ENCODE measurements at regions not wholly inside any gene's neighbourhood (a gene's known extent, or its start where the extent isn't known, plus 50 kb on each side); places are given as distances from the start of the nearest gene placed in this dataset.

DNA sequence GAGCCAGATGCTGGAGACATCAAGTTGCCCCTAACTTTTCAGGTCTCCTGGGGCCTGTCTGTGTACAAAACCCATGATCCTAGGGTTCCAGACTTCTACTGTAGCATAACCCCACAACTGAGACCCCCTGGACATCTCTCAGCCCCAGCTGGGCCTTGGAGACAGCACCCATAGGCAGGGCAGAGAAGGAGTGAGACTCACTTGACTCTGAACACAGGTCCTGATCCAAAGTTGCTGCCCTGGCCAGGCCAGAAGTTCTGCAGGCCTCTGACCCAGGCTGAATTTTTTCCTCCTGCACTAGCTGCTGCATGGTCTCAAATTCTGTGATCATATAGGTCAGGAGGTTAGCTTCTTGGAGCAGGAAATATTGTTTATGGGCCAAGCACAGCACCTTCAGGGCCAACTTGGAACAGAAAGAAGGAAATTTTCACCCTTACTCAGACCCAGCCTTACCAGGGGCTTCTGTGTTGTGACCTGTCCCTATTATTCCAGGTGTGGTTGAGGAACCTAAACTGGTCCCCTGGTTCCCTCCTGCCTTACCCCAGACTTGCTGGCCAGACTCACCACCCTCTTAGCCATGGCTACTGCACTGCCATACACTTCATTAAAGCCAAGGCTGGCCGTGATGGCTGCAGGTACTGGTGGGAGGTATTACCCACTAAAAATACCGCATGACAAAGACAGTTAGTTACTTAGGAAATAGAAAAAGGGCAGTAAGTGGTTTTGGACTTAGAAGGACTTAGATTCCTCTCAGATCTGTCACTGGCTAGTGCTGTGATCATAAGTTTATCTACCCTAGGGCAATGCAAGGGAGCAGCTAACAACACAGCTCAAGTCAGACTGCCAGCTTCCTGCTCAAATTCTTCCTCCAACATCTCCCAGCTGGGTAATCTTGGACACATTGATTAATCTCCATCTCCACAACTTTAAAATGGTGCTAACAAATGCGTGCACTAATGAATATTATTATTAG, 2180.1 kb downstream of the TP53TG3F start:
- H3K27ac ChIP-seq = no peak overlapping the region
- H3K36me3 ChIP-seq = no peaks in the 10 kb centered on the region
- H3K4me3 ChIP-seq (ENCODE audit: low read depth, low read length) = no peak overlapping the region
- no peak for DNase-seq
- no peaks in the 10 kb centered on the region for H3K9me3 ChIP-seq (ENCODE audit: severe bottlenecking)
- TF ChIP-seq, protein P1, sequence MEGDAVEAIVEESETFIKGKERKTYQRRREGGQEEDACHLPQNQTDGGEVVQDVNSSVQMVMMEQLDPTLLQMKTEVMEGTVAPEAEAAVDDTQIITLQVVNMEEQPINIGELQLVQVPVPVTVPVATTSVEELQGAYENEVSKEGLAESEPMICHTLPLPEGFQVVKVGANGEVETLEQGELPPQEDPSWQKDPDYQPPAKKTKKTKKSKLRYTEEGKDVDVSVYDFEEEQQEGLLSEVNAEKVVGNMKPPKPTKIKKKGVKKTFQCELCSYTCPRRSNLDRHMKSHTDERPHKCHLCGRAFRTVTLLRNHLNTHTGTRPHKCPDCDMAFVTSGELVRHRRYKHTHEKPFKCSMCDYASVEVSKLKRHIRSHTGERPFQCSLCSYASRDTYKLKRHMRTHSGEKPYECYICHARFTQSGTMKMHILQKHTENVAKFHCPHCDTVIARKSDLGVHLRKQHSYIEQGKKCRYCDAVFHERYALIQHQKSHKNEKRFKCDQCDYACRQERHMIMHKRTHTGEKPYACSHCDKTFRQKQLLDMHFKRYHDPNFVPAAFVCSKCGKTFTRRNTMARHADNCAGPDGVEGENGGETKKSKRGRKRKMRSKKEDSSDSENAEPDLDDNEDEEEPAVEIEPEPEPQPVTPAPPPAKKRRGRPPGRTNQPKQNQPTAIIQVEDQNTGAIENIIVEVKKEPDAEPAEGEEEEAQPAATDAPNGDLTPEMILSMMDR (IDR thresholded peaks at IDR 0.05; ENCODE audit: low read depth, low read length) = no peak
- H3K27me3 ChIP-seq (ENCODE audit: insufficient read depth, low read depth, severe bottlenecking) = no peaks in the 10 kb centered on the region

DNA sequence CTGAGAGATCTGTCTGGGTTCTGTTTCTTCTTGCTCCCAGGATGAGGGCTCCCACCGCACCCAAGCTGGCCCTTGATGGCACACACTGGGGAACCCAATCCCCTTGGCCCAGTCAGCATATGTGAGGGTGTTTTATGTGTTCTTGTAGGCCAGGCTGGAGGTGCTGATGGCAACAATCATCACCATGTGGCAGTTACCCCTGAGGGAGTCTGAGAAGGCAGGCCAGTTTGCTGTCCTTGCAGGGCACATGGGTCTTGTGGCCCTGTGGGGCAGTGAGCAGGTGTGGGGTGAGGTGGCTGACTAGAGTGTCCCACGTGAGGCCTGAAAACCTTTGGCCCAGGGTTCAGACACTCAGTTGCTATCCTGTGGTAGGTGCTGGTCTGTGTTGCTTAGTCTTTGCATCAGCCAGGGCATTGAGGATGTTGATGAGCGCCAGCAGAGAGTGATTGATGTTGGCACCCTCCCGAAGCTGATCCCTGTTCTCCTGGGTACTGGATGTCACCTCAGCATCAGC, 2183.0 kb downstream of the TP53TG3F start:
- no peaks in the 10 kb centered on the region for H3K9me3 ChIP-seq (ENCODE audit: severe bottlenecking)

DNA sequence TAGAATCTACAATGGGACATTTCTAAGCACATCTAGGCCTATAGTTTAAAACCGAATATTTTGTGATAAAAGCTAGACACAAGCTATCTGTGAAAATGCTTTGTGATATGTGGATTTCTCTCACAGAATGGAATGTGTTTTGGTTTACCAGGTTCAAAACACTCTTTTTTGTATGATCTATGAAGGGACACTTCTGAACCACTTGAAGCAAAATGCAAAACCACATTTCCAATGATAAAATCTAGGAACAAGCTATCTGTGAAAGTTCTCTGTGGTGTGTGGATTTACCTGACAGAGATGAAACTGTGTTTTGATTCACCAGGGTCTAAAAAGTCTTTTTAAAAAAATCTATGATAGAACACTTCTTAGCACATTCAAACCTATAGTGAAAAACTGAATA, 2192.4 kb downstream of the TP53TG3F start:
- Histone ChIP-seq H3K4me3 (ENCODE audit: low read depth, low read length) (no peak overlapping the region), H3K27ac (no peak overlapping the region), H3K27me3 (ENCODE audit: insufficient read depth, low read depth, severe bottlenecking) (no peaks in the 10 kb centered on the region), H3K9me3 (ENCODE audit: severe bottlenecking) (no peaks in the 10 kb centered on the region), H3K36me3 (no peaks in the 10 kb centered on the region)
- DNase-seq = no peak
- TF ChIP-seq, protein P1 (IDR thresholded peaks at IDR 0.05; ENCODE audit: low read depth, low read length) = no peak

More for the DNA sequence above, 2183.0 kb downstream of the TP53TG3F start:
- H3K27ac ChIP-seq = no peak overlapping the region
- no peak for DNase-seq
- H3K4me3 ChIP-seq (ENCODE audit: low read depth, low read length) = no peak overlapping the region
- H3K27me3 ChIP-seq (ENCODE audit: insufficient read depth, low read depth, severe bottlenecking) = no peaks in the 10 kb centered on the region
- TF ChIP-seq, protein P1 (IDR thresholded peaks at IDR 0.05; ENCODE audit: low read depth, low read length) = no peak
- no peaks in the 10 kb centered on the region for H3K36me3 ChIP-seq

DNA sequence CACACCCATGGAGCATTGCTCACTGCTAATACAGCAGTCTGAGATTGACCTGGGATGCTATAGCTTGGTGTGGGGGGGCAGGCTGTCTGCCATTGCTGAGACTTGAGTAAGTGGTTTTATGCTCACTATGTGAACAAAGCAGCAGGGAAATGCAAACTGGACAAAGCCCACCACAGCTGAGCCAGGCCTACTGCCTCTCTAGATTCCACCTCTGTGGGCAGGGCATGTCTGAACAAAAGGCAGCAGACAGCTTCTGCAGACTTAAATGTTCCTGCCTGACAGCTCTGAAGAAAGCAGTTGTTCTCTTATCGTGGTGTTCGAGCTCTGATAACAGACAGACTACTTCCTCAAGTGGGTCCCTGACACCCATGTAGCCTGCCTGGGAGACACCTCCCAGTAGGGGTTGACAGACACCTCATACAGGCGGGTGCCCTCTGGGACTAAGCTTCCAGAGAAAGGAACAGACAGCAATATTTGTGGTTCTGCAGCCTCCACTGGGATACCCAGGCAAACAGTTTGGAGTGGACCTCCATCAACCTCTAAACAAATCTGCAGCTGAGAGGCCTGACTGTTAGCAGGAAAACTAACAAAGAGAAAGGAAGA, 2204.8 kb downstream of the TP53TG3F start:
- Histone ChIP-seq H3K36me3 (no peaks in the 10 kb centered on the region), H3K4me3 (ENCODE audit: low read depth, low read length) (no peak overlapping the region), H3K9me3 (ENCODE audit: severe bottlenecking) (no peaks in the 10 kb centered on the region), H3K27ac (no peak overlapping the region), H3K27me3 (ENCODE audit: insufficient read depth, low read depth, severe bottlenecking) (no peaks in the 10 kb centered on the region)
- DNase-seq = no peak
- TF ChIP-seq, protein P1 (IDR thresholded peaks at IDR 0.05; ENCODE audit: low read depth, low read length) = no peak

DNA sequence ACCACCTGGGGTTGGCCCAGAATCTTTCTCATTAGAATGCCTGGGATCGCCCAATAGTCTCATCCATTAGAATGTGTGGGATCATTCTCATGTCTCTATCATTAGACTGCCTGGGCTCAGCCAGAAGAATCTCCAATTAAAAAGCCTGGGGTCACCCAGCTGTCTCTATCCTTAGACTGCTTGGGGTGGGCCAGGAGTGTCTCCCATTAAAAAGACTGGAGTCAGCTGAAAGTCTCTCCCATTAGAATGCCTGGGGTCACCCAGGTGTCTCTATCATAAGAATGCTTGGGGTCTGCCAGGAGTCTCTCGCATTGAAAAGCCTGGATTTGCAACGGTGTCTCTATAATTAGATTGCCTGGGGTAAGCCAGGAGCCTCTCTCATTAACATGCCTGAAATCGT, 2225.7 kb downstream of the TP53TG3F start:
- DNase-seq = no peak
- Histone ChIP-seq H3K36me3 (no peaks in the 10 kb centered on the region), H3K27ac (no peak overlapping the region), H3K9me3 (ENCODE audit: severe bottlenecking) (no peaks in the 10 kb centered on the region), H3K4me3 (ENCODE audit: low read depth, low read length) (no peak overlapping the region), H3K27me3 (ENCODE audit: insufficient read depth, low read depth, severe bottlenecking) (peaks cover 11% of the 10 kb centered on the region)
- TF ChIP-seq, protein P1 (IDR thresholded peaks at IDR 0.05; ENCODE audit: low read depth, low read length) = no peak

All from WERI-Rb-1 (cell line).